Body of pancreas (tissue), 4 donors: ENCODE measurements at regions not wholly inside any gene's neighbourhood (a gene's known extent, or its start where the extent isn't known, plus 50 kb on each side); places are given as distances from the start of the nearest gene placed in this dataset.

ENCODE experiments used
- POLR2A ChIP-seq, 3 donors: fragments of 450-650 bp; IDR thresholded peaks; one replicate each; pipeline ENCODE4 v1.6.1; 2016; ENCODE audit warnings: antibody characterized with exemption in 3 of 3, mild to moderate bottlenecking in 2 of 3
- TF ChIP-seq, protein P1 (sequence below), 7 experiments: fragments of 450-650 bp in 4 of 7; fragments of 200-600 bp in 3 of 7; sonication (generic) in 3 of 7; IDR thresholded peaks; one replicate each; pipeline ENCODE4 v1.5.1; 2016 to 2019; ENCODE audit warnings: antibody characterized with exemption in 7 of 7

DNA sequence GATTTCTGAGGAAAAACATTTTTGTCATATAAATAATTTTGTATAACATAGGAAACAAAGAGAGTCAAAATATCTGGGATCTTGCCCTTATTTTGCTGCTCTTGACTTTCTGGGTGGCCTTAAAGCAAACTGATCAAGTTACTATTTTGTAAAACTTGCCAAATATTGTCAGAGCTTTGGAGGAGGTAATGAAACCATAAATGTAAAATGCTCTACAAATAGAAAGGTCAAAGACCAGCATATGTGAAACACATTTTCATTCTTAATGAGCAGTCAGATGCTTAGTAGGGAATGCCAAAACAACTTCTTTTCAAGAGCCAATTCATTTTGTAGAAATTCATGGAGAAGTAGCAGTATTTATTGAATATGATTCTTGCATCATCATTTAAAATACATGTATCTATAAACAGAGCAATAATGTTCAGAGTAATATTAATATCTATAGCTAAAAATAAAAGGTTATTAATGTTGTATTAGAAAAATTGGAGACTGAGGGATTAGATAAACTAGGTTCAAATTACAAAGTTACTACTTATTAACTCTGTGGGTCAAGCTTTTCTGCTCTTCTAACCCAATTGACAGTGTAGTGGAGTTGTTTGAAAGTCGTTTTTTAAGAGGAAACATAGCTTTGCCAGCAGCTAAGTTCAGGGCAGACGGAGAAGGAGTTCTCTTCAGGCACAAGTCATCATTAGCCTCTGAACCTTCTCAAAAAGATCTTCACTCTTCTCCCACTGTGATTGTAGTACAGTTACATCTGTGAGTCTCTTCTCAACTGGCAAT is 2053.1 kb downstream of the EFNA5 start:
- TF ChIP-seq, protein P1, sequence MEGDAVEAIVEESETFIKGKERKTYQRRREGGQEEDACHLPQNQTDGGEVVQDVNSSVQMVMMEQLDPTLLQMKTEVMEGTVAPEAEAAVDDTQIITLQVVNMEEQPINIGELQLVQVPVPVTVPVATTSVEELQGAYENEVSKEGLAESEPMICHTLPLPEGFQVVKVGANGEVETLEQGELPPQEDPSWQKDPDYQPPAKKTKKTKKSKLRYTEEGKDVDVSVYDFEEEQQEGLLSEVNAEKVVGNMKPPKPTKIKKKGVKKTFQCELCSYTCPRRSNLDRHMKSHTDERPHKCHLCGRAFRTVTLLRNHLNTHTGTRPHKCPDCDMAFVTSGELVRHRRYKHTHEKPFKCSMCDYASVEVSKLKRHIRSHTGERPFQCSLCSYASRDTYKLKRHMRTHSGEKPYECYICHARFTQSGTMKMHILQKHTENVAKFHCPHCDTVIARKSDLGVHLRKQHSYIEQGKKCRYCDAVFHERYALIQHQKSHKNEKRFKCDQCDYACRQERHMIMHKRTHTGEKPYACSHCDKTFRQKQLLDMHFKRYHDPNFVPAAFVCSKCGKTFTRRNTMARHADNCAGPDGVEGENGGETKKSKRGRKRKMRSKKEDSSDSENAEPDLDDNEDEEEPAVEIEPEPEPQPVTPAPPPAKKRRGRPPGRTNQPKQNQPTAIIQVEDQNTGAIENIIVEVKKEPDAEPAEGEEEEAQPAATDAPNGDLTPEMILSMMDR (IDR thresholded peaks at IDR 0.05): no peak
- no peak for TF ChIP-seq POLR2A (IDR thresholded peaks at IDR 0.05)
